Adrenal gland (tissue), 9 donors: ENCODE measurements at regions not wholly inside any gene's neighbourhood (a gene's known extent, or its start where the extent isn't known, plus 50 kb on each side); places are given as distances from the start of the nearest gene placed in this dataset.

Experiments
- DNase-seq, 7 donors: peaks; one replicate each; pipeline ENCODE4 v3.0.0-alpha.2; 2019 to 2020
- H3K27ac ChIP-seq, 5 donors: fragments of 200-600 bp; sonication (generic) in 4 of 5; 1 replicate in 3 of 5; 2 replicates in 2 of 5; pipeline versions ENCODE4 v1.5.1 to v1.8.0; 2016 to 2020; ENCODE audit warnings: mild to moderate bottlenecking in 1 of 5
- H3K27me3 ChIP-seq: fragments of 200-600 bp; 2 replicates; pipeline ENCODE4 v1.8.0; 2021
- H3K36me3 ChIP-seq, 2 donors: fragments of 200-600 bp; replicated peaks in 1 of 2; 1 replicate in 1 of 2; 2 replicates in 1 of 2; pipeline versions ENCODE4 v1.5.1 to v1.8.0; 2018 to 2022
- H3K4me1 ChIP-seq, 2 donors: fragments of 200-600 bp; replicated peaks in 1 of 2; 1 replicate in 1 of 2; 2 replicates in 1 of 2; pipeline versions ENCODE4 v1.5.1 to v1.8.0; 2018 to 2021
- H3K4me3 ChIP-seq, 4 donors: fragments of 200-600 bp; sonication (generic) in 3 of 4; one replicate each; pipeline ENCODE4 v1.5.1; 2016 to 2018
- H3K9me3 ChIP-seq, 3 donors: fragments of 200-600 bp; sonication (generic) in 1 of 3; replicated peaks in 1 of 3; 1 replicate in 2 of 3; 2 replicates in 1 of 3; pipeline versions ENCODE4 v1.5.1 to v1.8.0; 2016 to 2021
- POLR2A ChIP-seq, 2 donors: fragments of 450-650 bp; IDR thresholded peaks; one replicate each; pipeline ENCODE4 v1.6.1; 2017; ENCODE audit warnings: antibody characterized with exemption in 2 of 2, mild to moderate bottlenecking in 2 of 2, moderate library complexity in 1 of 2
- WGBS, 4 donors: extraction: QIAGEN DNeasy Blood & Tissue Kit in 2 of 4; methylation state at CpG; one replicate each; pipeline versions ENCODE4 v1.1.5 to v1.1.7; 2013 to 2017; 5-methylcytosine and 5-hydroxymethylcytosine counted together
- intact Hi-C, 2 donors: fragments of 100-400 bp; cut with DNase I; formaldehyde crosslinking; loops; one replicate each; pipeline versions ENCODE4 v1.14.1 to v1.15.0; 2022 to 2023
- TF ChIP-seq, protein P1 (sequence below), 6 experiments: fragments of 450-650 bp in 4 of 6; fragments of 200-600 bp in 2 of 6; sonication (generic) in 1 of 6; IDR thresholded peaks; 1 replicate in 5 of 6; 2 replicates in 1 of 6; pipeline versions ENCODE4 v1.5.1 to v1.8.0; 2016 to 2021; ENCODE audit warnings: antibody characterized with exemption in 6 of 6, mild to moderate bottlenecking in 2 of 6, moderate library complexity in 1 of 6
- donor health status: healthy with polysubstance abuse.
- donor health status: Bipolar disorder and iron deficiency.
- donor health status: DM: yes; HTN: yes; CAD: no.
- donor health status: DM: no; HTN: no; CAD: no.
- donor health status: DM: no; HTN: no; CAD: no.

DNA sequence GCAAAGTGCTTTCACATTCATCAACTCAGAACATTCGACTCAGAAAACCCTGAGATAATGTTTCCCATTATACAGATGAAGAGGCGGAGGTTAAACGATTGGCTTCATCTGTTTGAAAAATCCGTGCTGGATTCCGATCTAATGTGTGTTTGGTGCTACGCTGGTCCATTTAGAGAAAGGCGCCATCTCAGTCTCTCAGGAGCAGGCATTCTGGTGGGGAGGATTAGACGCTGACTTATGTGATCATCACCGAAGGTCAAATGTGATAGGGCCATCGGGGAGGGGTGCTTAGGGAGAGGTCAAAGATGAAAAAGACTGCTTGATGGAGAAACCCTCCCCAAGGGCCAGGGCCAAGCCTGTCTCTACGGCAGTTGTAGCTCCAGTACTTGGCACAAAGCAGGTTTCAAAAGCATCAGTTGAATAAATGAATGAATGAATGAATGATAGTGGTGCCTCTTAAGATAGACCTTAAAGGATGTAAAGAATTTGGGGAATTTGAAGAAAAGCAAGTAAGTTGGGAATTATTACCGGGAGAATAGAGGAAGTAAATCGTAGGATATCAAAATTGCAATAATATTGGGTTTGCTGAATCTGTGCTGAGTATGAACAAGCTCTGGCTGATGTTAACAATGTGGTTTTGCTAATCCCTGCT lies 160.6 kb upstream of the SHB start:
- no peaks in the 10 kb centered on the region for H3K9me3 ChIP-seq
- DNase-seq, result no peak
- intact Hi-C loops, result no loop called here
- H3K36me3 ChIP-seq, result no peaks in the 10 kb centered on the region
- peaks cover 3% of the 10 kb centered on the region for H3K27me3 ChIP-seq
- TF ChIP-seq, protein P1, sequence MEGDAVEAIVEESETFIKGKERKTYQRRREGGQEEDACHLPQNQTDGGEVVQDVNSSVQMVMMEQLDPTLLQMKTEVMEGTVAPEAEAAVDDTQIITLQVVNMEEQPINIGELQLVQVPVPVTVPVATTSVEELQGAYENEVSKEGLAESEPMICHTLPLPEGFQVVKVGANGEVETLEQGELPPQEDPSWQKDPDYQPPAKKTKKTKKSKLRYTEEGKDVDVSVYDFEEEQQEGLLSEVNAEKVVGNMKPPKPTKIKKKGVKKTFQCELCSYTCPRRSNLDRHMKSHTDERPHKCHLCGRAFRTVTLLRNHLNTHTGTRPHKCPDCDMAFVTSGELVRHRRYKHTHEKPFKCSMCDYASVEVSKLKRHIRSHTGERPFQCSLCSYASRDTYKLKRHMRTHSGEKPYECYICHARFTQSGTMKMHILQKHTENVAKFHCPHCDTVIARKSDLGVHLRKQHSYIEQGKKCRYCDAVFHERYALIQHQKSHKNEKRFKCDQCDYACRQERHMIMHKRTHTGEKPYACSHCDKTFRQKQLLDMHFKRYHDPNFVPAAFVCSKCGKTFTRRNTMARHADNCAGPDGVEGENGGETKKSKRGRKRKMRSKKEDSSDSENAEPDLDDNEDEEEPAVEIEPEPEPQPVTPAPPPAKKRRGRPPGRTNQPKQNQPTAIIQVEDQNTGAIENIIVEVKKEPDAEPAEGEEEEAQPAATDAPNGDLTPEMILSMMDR (IDR thresholded peaks at IDR 0.05), result no peak
- TF ChIP-seq POLR2A (IDR thresholded peaks at IDR 0.05), result no peak
- 73 to 85% (median 83%) methylated on average over 13 of the region's 13 CpGs for WGBS, 4 donors
- H3K4me3 ChIP-seq, result no peak overlapping the region
- no peaks in the 10 kb centered on the region for H3K4me1 ChIP-seq
- H3K27ac ChIP-seq, result no peak overlapping the region

DNA sequence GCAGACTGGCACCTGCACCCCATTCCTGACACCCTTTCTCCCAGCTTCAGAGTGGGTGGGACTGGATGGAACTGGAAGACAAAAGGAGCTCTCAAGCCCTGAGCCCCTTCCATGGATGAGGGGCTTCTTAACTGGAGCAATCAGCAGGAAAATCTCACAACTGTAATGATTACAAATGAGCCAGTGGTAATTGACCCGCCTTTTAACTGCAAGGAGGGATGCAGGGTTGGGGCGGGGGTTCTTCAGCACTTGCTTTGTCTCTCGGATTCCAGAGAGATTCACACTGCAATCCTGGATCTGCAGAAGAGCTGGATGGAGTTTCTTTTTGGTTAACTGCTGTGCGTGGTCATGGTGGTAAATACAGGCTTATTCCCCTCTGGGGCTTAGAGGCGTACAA lies 160.1 kb upstream of the SHB start:
- intact Hi-C loops, result no loop called here

DNA sequence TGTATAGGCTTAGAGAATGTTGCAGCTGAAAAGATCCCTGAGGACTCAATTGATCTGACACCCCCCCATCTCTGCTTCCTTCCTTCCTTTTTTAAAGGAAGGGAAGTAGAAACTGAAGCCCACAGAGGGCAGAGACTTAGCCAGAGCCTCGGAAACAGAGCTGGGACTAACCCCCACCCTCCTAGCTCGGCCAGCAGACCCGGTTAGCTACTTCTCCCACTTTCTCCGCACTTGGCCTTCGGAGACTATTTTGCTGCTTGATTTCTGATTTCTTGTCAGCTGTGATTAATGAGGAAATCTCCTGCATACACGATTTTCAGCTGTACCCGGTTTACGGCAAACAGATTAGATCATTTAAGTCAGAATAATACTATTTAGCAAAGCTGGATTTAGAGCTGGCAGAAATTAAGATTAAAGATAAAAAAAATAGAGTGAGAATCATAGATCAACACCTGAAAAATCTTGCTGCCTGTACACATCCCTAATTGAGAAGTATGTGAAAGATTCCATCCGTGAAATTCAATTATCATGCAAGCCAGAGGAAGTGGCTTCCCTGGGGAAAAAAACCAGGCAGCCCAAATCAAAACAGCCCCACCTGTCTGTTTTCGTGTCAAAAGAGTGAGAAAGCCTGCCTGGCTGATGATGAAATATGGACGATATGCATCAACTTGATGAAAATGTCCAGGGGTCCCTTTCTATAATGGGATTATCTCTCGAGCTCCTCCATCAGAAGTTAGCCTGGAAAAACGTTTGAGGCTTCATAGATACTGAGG lies 159.5 kb upstream of the SHB start:
- WGBS, 4 donors, result 39 to 52% (median 48%) methylated on average over 13 of the region's 13 CpGs
- Histone ChIP-seq H3K27me3 (peaks cover 5% of the 10 kb centered on the region), H3K36me3 (no peaks in the 10 kb centered on the region), H3K9me3 (no peaks in the 10 kb centered on the region), H3K4me1 (no peaks in the 10 kb centered on the region), H3K4me3 (no peak overlapping the region), H3K27ac (no peak overlapping the region)
- TF ChIP-seq POLR2A (IDR thresholded peaks at IDR 0.05), result no peak
- TF ChIP-seq, protein P1 (IDR thresholded peaks at IDR 0.05), result no peak
- intact Hi-C loops, result no loop called here
- no peak for DNase-seq

More for the DNA sequence above, 160.1 kb upstream of the SHB start:
- H3K4me3 ChIP-seq, result no peak overlapping the region
- no peaks in the 10 kb centered on the region for H3K9me3 ChIP-seq
- WGBS, 4 donors, result 74 to 84% (median 77%) methylated on average over 5 of the region's 5 CpGs
- peaks cover 3% of the 10 kb centered on the region for H3K27me3 ChIP-seq
- no peak for DNase-seq
- H3K4me1 ChIP-seq, result no peaks in the 10 kb centered on the region
- TF ChIP-seq, protein P1 (IDR thresholded peaks at IDR 0.05), result no peak
- TF ChIP-seq POLR2A (IDR thresholded peaks at IDR 0.05), result no peak
- no peaks in the 10 kb centered on the region for H3K36me3 ChIP-seq
- H3K27ac ChIP-seq, result no peak overlapping the region

DNA sequence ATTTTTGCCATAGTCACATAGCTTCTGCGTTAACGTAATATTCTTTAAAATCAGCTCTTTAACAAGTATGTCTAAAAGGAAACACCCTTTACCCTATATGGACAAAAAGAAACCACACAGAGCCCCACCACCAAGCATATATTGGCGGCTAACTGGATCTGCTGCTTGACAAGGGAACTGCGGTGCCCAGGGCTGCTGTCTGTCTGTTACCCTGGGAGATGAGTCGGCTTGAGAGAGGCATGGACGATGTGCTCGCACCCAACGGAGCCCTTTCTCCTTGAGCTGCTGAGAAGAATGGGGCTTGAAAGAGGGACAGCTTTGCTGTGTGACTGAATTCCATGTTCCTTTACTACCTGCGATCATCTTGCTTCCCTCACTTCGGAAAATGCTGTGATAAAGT lies 158.6 kb upstream of the SHB start:
- H3K4me3 ChIP-seq, result no peak overlapping the region
- H3K27me3 ChIP-seq, result peaks cover 11% of the 10 kb centered on the region
- H3K4me1 ChIP-seq, result no peaks in the 10 kb centered on the region
- H3K27ac ChIP-seq, result no peak overlapping the region
- 41 to 62% (median 60%) methylated on average over 9 to 10 of the region's 10 CpGs for WGBS, 4 donors
- no peaks in the 10 kb centered on the region for H3K36me3 ChIP-seq
- no peak for TF ChIP-seq POLR2A (IDR thresholded peaks at IDR 0.05)
- TF ChIP-seq, protein P1 (IDR thresholded peaks at IDR 0.05), result no peak
- intact Hi-C loops, result no loop called here
- no peaks in the 10 kb centered on the region for H3K9me3 ChIP-seq
- peak in 2 of 7 donors; percentile 16 to 24 for DNase-seq
